Fibroblast of villous mesenchyme (primary cell): ENCODE measurements at regions not wholly inside any gene's neighbourhood (a gene's known extent, or its start where the extent isn't known, plus 50 kb on each side); places are given as distances from the start of the nearest gene placed in this dataset.

Experiments used
- DNase-seq: peaks from one replicate; pipeline ENCODE4 v3.0.0-alpha.2; 2010; ENCODE audit warnings: low read depth
- H3K4me3 ChIP-seq: 2 replicates; pipeline ENCODE4 v1.5.1; 2011; ENCODE audit warnings: low read depth, mild to moderate bottlenecking, low read length
- CTCF ChIP-seq: IDR thresholded peaks from 2 replicates; pipeline ENCODE4 v1.5.1; 2012; ENCODE audit warnings: low read depth, mild to moderate bottlenecking, low read length; ENCODE audit not compliant: insufficient read depth

- no peak for TF ChIP-seq CTCF
- DNase-seq = no peak
- no peak overlapping the region for H3K4me3 ChIP-seq
Observed at GRCh38 chr6:167540796-167541195, 215.9 kb downstream of the TTLL2 start.

GRCh38 chr6:167541544-167541943, 216.7 kb downstream of the TTLL2 start:
- no peak for TF ChIP-seq CTCF
- H3K4me3 ChIP-seq = no peak overlapping the region
- no peak for DNase-seq

GRCh38 chr6:167543602-167544497, 219.0 kb downstream of the TTLL2 start:
- no peak for TF ChIP-seq CTCF
- no peak overlapping the region for H3K4me3 ChIP-seq
- DNase-seq = peak; percentile 49

- TF ChIP-seq CTCF = no peak
- DNase-seq = no peak
- no peak overlapping the region for H3K4me3 ChIP-seq
Observed at GRCh38 chr6:167546611-167547327, 221.9 kb downstream of the TTLL2 start.

- no peak for TF ChIP-seq CTCF
Observed at GRCh38 chr6:167547328-167547692, 222.4 kb downstream of the TTLL2 start.

GRCh38 chr6:167547751-167548150, 222.9 kb downstream of the TTLL2 start:
- no peak for TF ChIP-seq CTCF
- no peak for DNase-seq

More at GRCh38 chr6:167547328-167547692, 222.4 kb downstream of the TTLL2 start:
- no peak for DNase-seq
- no peak overlapping the region for H3K4me3 ChIP-seq

More at GRCh38 chr6:167547751-167548150, 222.9 kb downstream of the TTLL2 start:
- no peak overlapping the region for H3K4me3 ChIP-seq
